GM23338 (cell line): ENCODE measurements at regions not wholly inside any gene's neighbourhood (a gene's known extent, or its start where the extent isn't known, plus 50 kb on each side); places are given as distances from the start of the nearest gene placed in this dataset.

Experiments used
- ATAC-seq: fragments of 200-7000 bp; cut with Tn5 transposase; 3 replicates; pipeline ENCODE4 v1.9.1; 2020
- DNase-seq: peaks from one replicate; pipeline ENCODE4 v3.0.0-alpha.2; 2015; ENCODE audit warnings: low spot score
- H2AFZ ChIP-seq: fragments of 200-600 bp; sonication (generic); 2 replicates; pipeline ENCODE4 v1.8.0; 2016; ENCODE audit warnings: antibody characterized with exemption, mild to moderate bottlenecking, moderate library complexity
- H3F3A ChIP-seq: fragments of 200-600 bp; sonication (generic); replicated peaks from 2 replicates; pipeline ENCODE4 v1.8.0; 2017; ENCODE audit warnings: antibody characterized with exemption, mixed run types, low read depth
- H3K27ac ChIP-seq: fragments of 200-600 bp; sonication (generic); 2 replicates; pipeline ENCODE4 v1.6.1; 2016; ENCODE audit warnings: low read depth
- H3K27me3 ChIP-seq: fragments of 200-600 bp; sonication (generic); 2 replicates; pipeline ENCODE4 v1.8.0; 2016; ENCODE audit warnings: mild to moderate bottlenecking, mixed run types, moderate library complexity; ENCODE audit not compliant: insufficient read depth
- H3K36me3 ChIP-seq: fragments of 200-600 bp; sonication (generic); 2 replicates; pipeline ENCODE4 v1.8.0; 2016; ENCODE audit warnings: mild to moderate bottlenecking; ENCODE audit not compliant: insufficient read depth
- H3K4me1 ChIP-seq: fragments of 200-600 bp; sonication (generic); 2 replicates; pipeline ENCODE4 v1.8.0; 2016; ENCODE audit warnings: mild to moderate bottlenecking, moderate library complexity; ENCODE audit not compliant: insufficient read depth
- H3K4me2 ChIP-seq: fragments of 200-600 bp; sonication (generic); 2 replicates; pipeline ENCODE4 v1.7.1; 2017; ENCODE audit warnings: mixed run types
- H3K4me3 ChIP-seq: fragments of 200-600 bp; sonication (generic); 2 replicates; pipeline ENCODE4 v1.6.1; 2016; ENCODE audit warnings: mixed run types
- H3K79me2 ChIP-seq: fragments of 200-600 bp; sonication (generic); replicated peaks from 2 replicates; pipeline ENCODE4 v1.8.0; 2017; ENCODE audit warnings: mild to moderate bottlenecking; ENCODE audit not compliant: insufficient read depth
- H3K9me2 ChIP-seq: fragments of 200-600 bp; sonication (generic); 2 replicates; pipeline ENCODE4 v1.8.0; 2017; ENCODE audit not compliant: insufficient read depth
- H4K20me1 ChIP-seq: fragments of 200-600 bp; sonication (generic); replicated peaks from 2 replicates; pipeline ENCODE4 v1.8.0; 2017; ENCODE audit warnings: mild to moderate bottlenecking; ENCODE audit not compliant: insufficient read depth
- H3K27ac Mint-ChIP-seq: 2 replicates; pipeline ENCODE4 v1.8.0; 2020; ENCODE audit warnings: inconsistent platforms, mild to moderate bottlenecking, moderate library complexity, mixed read lengths
- H3K27me3 Mint-ChIP-seq: 3 replicates; pipeline ENCODE4 v1.8.0; 2022; ENCODE audit warnings: low read depth, mild to moderate bottlenecking, moderate library complexity, mixed read lengths, inconsistent platforms; ENCODE audit not compliant: insufficient read depth, poor library complexity
- H3K36me3 Mint-ChIP-seq: 3 replicates; pipeline ENCODE4 v1.8.0; 2021; ENCODE audit warnings: low read depth, mild to moderate bottlenecking, inconsistent platforms, moderate library complexity, mixed read lengths
- H3K4me1 Mint-ChIP-seq: 3 replicates; pipeline ENCODE4 v1.8.0; 2020; ENCODE audit warnings: mild to moderate bottlenecking, inconsistent platforms, mixed read lengths
- H3K4me3 Mint-ChIP-seq: 3 replicates; pipeline ENCODE4 v1.8.0; 2021; ENCODE audit warnings: moderate library complexity, mild to moderate bottlenecking, inconsistent platforms, mixed read lengths
- H3K9me3 Mint-ChIP-seq: 3 replicates; pipeline ENCODE4 v1.8.0; 2020; ENCODE audit warnings: moderate library complexity, mild to moderate bottlenecking, inconsistent platforms, mixed read lengths
- EZH2 ChIP-seq: fragments of 200-600 bp; sonication (generic); IDR thresholded peaks from one replicate; pipeline ENCODE4 v1.8.0; 2017; ENCODE audit warnings: antibody characterized with exemption, mild to moderate bottlenecking, low read depth; ENCODE audit not compliant: unreplicated experiment
- POLR2AphosphoS5 ChIP-seq: IDR thresholded peaks from 2 replicates; pipeline ENCODE4 v1.6.1; 2016; ENCODE audit warnings: antibody characterized with exemption, low read depth
- ZNF114 ChIP-seq: fragments of 250-450 bp; sonication (Bioruptor Pico); IDR thresholded peaks from 2 replicates; pipeline ENCODE4 v1.5.0; 2020; ENCODE audit warnings: mild to moderate bottlenecking, moderate library complexity
- ZNF331 ChIP-seq: fragments of 250-450 bp; sonication (Bioruptor Pico); IDR thresholded peaks from 2 replicates; pipeline ENCODE4 v1.5.0; 2020; ENCODE audit warnings: low read depth, mild to moderate bottlenecking, moderate library complexity
- TF ChIP-seq, protein P1 (sequence below): IDR thresholded peaks from 2 replicates; pipeline ENCODE4 v1.6.1; 2016; ENCODE audit warnings: antibody characterized with exemption
- TF ChIP-seq, protein P2 (sequence below), 2 experiments: fragments of 200-600 bp in 1 of 2; sonication (generic) in 1 of 2; conservative IDR thresholded peaks; 2 replicates each; pipeline versions ENCODE4 v1.5.1 to v1.6.1; 2016 to 2017; ENCODE audit warnings: antibody characterized with exemption in 2 of 2, low read depth in 2 of 2, mild to moderate bottlenecking in 2 of 2, moderate library complexity in 1 of 2
- TF ChIP-seq, protein P3 (sequence below): IDR thresholded peaks from one replicate; pipeline ENCODE4 v1.6.1; 2018; ENCODE audit warnings: antibody characterized with exemption; ENCODE audit not compliant: unreplicated experiment

DNA sequence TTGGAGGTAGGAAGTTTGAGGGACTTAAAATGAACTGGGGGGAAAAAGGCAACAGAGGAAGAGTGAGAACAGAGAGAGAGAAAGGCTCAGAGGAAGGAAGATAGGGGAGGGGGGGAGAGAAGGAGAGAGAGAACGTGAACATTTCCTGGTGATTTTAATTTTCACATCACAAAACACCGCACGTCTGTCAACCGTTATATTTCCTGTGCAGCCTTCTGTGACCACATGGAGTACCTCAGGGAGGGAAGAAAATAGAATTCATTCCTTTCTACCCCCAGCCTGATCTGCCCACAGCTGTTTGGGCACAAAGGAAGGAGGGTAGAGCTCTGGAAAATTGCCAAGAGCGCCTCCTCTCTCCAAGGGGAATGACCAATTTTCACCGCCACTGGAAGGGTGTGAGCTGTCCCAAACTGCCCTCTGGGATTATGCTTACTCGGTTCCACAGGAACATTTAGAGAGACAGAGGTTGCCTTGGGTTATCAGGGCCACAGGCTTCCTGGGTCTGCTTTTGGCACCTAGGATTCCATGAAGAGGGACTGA is 135.7 kb upstream of the MAMLD1 start (continued):
- TF ChIP-seq ZNF114 (CRISPR knock-in tag), result no peak

DNA sequence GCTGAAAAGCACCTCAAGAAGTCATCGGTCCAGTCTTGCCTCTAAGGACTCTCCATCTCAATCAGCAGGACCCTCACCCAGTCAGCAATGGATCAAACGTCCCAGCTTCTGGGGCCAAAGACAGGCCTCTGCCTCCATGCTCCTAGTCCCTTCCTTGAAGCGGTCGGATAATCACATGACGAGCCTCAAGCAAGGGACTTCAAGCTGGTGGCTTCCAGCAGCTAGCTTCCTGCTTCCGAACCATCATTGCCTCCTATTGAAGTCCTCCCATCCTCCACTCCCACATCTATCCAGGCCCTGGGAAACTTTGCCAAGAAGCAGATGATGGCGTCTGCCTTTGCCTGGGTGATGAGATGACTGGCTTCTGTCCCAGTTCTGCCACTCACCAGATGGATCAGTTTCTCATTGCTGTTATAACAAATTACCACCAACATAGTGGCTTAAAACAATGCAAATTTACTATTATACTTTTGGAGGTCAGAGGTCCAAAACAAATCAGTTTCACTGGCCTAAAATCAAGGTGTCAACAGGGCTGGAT is 135.2 kb upstream of the MAMLD1 start:
- H3K4me3 ChIP-seq, result no peak overlapping the region
- H3K4me2 ChIP-seq, result no peak overlapping the region
- no peaks in the 10 kb centered on the region for H3K36me3 ChIP-seq
- DNase-seq, result no peak
- H3K79me2 ChIP-seq, result no peaks in the 10 kb centered on the region
- peaks cover 48% of the 10 kb centered on the region for H3K27me3 ChIP-seq
- no peak overlapping the region for H2AFZ ChIP-seq
- Mint-ChIP-seq H3K4me1 (peaks cover 21% of the 10 kb centered on the region; the same call in 2 of the 3 replicates), H3K36me3 (no peaks in the 10 kb centered on the region), H3K27me3 (peaks cover 7% of the 10 kb centered on the region), H3K9me3 (no peaks in the 10 kb centered on the region), H3K4me3 (no peak overlapping the region), H3K27ac (no peak overlapping the region)
- no peaks in the 10 kb centered on the region for H3K9me2 ChIP-seq
- TF ChIP-seq EZH2 (no peak), ZNF331 (CRISPR knock-in tag) (no peak), POLR2AphosphoS5 (no peak), ZNF114 (CRISPR knock-in tag) (no peak)
- TF ChIP-seq, protein P1, sequence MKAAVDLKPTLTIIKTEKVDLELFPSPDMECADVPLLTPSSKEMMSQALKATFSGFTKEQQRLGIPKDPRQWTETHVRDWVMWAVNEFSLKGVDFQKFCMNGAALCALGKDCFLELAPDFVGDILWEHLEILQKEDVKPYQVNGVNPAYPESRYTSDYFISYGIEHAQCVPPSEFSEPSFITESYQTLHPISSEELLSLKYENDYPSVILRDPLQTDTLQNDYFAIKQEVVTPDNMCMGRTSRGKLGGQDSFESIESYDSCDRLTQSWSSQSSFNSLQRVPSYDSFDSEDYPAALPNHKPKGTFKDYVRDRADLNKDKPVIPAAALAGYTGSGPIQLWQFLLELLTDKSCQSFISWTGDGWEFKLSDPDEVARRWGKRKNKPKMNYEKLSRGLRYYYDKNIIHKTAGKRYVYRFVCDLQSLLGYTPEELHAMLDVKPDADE, result no peak
- TF ChIP-seq, protein P2, sequence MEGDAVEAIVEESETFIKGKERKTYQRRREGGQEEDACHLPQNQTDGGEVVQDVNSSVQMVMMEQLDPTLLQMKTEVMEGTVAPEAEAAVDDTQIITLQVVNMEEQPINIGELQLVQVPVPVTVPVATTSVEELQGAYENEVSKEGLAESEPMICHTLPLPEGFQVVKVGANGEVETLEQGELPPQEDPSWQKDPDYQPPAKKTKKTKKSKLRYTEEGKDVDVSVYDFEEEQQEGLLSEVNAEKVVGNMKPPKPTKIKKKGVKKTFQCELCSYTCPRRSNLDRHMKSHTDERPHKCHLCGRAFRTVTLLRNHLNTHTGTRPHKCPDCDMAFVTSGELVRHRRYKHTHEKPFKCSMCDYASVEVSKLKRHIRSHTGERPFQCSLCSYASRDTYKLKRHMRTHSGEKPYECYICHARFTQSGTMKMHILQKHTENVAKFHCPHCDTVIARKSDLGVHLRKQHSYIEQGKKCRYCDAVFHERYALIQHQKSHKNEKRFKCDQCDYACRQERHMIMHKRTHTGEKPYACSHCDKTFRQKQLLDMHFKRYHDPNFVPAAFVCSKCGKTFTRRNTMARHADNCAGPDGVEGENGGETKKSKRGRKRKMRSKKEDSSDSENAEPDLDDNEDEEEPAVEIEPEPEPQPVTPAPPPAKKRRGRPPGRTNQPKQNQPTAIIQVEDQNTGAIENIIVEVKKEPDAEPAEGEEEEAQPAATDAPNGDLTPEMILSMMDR (conservative IDR thresholded peaks at IDR 0.05; ENCODE audit: low read depth in 2 of 2), result no peak
- TF ChIP-seq, protein P3, sequence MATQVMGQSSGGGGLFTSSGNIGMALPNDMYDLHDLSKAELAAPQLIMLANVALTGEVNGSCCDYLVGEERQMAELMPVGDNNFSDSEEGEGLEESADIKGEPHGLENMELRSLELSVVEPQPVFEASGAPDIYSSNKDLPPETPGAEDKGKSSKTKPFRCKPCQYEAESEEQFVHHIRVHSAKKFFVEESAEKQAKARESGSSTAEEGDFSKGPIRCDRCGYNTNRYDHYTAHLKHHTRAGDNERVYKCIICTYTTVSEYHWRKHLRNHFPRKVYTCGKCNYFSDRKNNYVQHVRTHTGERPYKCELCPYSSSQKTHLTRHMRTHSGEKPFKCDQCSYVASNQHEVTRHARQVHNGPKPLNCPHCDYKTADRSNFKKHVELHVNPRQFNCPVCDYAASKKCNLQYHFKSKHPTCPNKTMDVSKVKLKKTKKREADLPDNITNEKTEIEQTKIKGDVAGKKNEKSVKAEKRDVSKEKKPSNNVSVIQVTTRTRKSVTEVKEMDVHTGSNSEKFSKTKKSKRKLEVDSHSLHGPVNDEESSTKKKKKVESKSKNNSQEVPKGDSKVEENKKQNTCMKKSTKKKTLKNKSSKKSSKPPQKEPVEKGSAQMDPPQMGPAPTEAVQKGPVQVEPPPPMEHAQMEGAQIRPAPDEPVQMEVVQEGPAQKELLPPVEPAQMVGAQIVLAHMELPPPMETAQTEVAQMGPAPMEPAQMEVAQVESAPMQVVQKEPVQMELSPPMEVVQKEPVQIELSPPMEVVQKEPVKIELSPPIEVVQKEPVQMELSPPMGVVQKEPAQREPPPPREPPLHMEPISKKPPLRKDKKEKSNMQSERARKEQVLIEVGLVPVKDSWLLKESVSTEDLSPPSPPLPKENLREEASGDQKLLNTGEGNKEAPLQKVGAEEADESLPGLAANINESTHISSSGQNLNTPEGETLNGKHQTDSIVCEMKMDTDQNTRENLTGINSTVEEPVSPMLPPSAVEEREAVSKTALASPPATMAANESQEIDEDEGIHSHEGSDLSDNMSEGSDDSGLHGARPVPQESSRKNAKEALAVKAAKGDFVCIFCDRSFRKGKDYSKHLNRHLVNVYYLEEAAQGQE, result no peak
- H4K20me1 ChIP-seq, result no peaks in the 10 kb centered on the region
- H3F3A ChIP-seq, result no peaks in the 10 kb centered on the region
- no peak for ATAC-seq
- H3K4me1 ChIP-seq, result peaks cover 3% of the 10 kb centered on the region; the same call in 1 of the 2 replicates
- no peak overlapping the region for H3K27ac ChIP-seq
